ENCODE measurements at regions not wholly inside any gene's neighbourhood (a gene's known extent, or its start where the extent isn't known, plus 50 kb on each side); places are given as distances from the start of the nearest gene placed in this dataset.

DNA sequence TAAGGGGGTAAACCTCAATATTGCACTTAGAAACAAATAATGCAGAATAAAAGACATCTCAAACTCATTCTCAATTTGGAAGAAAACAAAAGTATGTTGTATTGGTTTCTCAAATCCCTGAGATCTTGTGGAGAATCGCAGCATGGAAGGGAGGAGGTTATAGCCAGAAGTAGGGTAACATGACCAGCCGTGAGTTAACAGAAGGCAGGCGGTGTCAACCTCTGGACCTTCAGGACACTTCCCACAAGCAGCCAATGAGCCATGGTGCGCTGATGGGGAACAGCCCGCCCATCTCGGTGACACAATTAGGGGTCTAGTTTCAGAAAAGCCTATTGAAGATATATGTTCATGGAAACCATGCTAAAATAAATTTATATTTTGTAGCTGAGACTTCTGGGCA, 98.4 kb downstream of the ALDH8A1 start:
- Histone ChIP-seq H3K4me3 (ENCODE audit: low read depth, low read length) (no peak overlapping the region), H3K27me3 (ENCODE audit: insufficient read depth, low read depth, severe bottlenecking) (no peaks in the 10 kb centered on the region), H3K9me3 (ENCODE audit: severe bottlenecking) (no peaks in the 10 kb centered on the region), H3K27ac (no peak overlapping the region), H3K36me3 (no peaks in the 10 kb centered on the region)
- DNase-seq, result no peak
- TF ChIP-seq, protein P1, sequence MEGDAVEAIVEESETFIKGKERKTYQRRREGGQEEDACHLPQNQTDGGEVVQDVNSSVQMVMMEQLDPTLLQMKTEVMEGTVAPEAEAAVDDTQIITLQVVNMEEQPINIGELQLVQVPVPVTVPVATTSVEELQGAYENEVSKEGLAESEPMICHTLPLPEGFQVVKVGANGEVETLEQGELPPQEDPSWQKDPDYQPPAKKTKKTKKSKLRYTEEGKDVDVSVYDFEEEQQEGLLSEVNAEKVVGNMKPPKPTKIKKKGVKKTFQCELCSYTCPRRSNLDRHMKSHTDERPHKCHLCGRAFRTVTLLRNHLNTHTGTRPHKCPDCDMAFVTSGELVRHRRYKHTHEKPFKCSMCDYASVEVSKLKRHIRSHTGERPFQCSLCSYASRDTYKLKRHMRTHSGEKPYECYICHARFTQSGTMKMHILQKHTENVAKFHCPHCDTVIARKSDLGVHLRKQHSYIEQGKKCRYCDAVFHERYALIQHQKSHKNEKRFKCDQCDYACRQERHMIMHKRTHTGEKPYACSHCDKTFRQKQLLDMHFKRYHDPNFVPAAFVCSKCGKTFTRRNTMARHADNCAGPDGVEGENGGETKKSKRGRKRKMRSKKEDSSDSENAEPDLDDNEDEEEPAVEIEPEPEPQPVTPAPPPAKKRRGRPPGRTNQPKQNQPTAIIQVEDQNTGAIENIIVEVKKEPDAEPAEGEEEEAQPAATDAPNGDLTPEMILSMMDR (IDR thresholded peaks at IDR 0.05; ENCODE audit: low read depth, low read length), result no peak

DNA sequence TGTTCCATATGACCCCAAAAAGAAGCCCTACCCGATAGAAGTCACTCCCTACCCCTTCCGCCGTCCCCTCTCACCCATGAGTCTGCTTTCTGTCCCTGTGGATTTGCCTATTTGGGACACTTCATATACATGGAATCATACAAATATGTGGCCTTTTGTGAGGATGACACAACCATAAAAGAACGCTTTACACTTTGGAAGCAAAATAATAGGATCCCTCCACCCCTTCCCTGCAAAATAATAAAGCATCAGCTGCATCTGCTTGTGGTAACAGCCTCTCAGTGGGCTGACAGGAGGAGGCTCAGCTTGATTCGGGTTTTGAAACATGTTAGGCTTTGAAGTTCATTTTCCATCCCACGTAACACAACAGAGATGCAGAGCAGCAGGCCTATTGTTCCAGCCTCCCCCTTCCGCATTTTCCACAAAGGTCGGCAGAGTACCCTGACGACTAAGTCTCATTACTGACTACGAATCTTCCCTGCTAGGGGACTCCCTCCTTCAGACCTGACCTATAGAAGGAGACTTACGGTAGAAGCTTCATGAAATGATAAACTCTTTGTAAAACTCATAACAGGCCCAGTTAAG, 99.1 kb downstream of the ALDH8A1 start:
- Histone ChIP-seq H3K27me3 (ENCODE audit: insufficient read depth, low read depth, severe bottlenecking) (no peaks in the 10 kb centered on the region), H3K9me3 (ENCODE audit: severe bottlenecking) (no peaks in the 10 kb centered on the region), H3K27ac (no peak overlapping the region), H3K4me3 (ENCODE audit: low read depth, low read length) (no peak overlapping the region), H3K36me3 (no peaks in the 10 kb centered on the region)
- TF ChIP-seq, protein P1 (IDR thresholded peaks at IDR 0.05; ENCODE audit: low read depth, low read length), result no peak
- DNase-seq, result no peak

DNA sequence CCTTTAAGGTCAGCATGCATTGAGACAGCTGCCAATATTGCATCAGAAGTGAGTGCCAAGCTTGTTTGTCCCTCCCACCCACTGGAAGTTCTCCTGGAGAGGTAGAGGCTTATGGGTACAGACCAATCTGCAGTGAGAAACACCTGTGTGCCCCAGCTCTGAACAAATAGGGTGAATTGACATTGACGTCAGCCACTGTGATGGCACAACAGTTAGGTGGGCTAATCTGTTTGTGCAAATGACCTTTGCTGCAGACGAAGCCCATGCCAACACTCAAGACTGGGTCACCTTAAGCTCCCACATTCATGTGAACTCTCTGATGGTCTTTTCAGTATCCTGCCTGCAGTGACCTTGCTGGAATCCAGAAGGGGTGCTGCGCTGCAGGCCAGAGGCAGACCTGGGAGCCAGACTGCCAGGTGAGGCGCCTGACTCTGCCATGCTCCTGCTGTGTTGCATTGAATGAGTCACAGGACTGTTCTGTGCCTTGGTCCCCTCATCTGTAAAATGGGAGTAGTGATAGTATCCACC, 99.9 kb downstream of the ALDH8A1 start:
- TF ChIP-seq, protein P1 (IDR thresholded peaks at IDR 0.05; ENCODE audit: low read depth, low read length), result no peak
- H3K27me3 ChIP-seq (ENCODE audit: insufficient read depth, low read depth, severe bottlenecking), result no peaks in the 10 kb centered on the region
- H3K27ac ChIP-seq, result no peak overlapping the region
- H3K36me3 ChIP-seq, result no peaks in the 10 kb centered on the region
- DNase-seq, result no peak
- H3K4me3 ChIP-seq (ENCODE audit: low read depth, low read length), result no peak overlapping the region
- no peaks in the 10 kb centered on the region for H3K9me3 ChIP-seq (ENCODE audit: severe bottlenecking)

DNA sequence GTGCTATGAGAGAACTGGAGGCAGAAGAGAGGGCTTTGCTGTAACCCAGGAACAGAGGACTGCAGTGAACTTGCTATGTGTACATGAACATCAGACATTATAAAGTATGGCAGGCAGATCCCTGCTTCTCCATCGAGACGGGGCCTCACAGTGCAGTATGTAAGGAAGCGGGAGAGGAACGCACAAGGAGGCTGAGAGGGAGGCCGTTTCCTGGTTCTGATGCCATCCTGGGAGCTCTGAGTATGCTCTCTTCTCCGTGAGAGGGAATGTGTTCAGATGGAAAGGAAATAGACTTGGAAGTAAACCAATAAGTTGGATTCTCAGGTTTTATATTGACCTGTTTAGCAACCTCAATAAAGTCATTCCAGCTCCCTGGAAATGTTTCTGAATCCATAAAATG, 101.8 kb downstream of the ALDH8A1 start:
- H3K4me3 ChIP-seq (ENCODE audit: low read depth, low read length), result no peak overlapping the region
- TF ChIP-seq, protein P1 (IDR thresholded peaks at IDR 0.05; ENCODE audit: low read depth, low read length), result no peak
- H3K27ac ChIP-seq, result no peak overlapping the region
- no peaks in the 10 kb centered on the region for H3K36me3 ChIP-seq
- no peaks in the 10 kb centered on the region for H3K9me3 ChIP-seq (ENCODE audit: severe bottlenecking)
- DNase-seq, result no peak
- no peaks in the 10 kb centered on the region for H3K27me3 ChIP-seq (ENCODE audit: insufficient read depth, low read depth, severe bottlenecking)

DNA sequence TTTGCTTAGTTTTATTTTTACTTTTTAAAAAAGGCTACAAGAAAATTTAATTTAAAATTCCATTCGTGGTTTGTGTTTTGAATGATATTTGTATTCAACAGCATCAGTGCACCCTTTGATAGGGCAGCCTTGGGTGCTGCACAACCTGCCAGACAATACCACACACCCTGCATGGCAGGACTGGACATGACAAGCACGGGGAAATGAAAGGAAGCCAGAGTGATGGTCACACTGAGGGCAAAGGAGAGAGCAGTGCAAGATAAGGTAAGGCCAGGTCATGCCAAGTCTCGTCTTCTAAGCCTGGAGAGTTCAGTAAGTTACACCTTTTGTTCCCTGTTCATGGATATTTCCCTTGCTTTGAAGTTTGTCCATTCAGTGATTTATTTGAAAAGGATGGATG, 103.0 kb downstream of the ALDH8A1 start:
- H3K4me3 ChIP-seq (ENCODE audit: low read depth, low read length), result no peak overlapping the region
- no peak for DNase-seq

More for the DNA sequence above, 103.0 kb downstream of the ALDH8A1 start:
- TF ChIP-seq, protein P1 (IDR thresholded peaks at IDR 0.05; ENCODE audit: low read depth, low read length), result no peak
- Histone ChIP-seq H3K36me3 (no peaks in the 10 kb centered on the region), H3K27me3 (ENCODE audit: insufficient read depth, low read depth, severe bottlenecking) (no peaks in the 10 kb centered on the region), H3K27ac (no peak overlapping the region), H3K9me3 (ENCODE audit: severe bottlenecking) (no peaks in the 10 kb centered on the region)

Measured in WERI-Rb-1 (cell line).